Muscle of arm (tissue), 1 donor: ENCODE measurements at regions not wholly inside any gene's neighbourhood (a gene's known extent, or its start where the extent isn't known, plus 50 kb on each side); places are given as distances from the start of the nearest gene placed in this dataset.

ENCODE experiments used
- DNase-seq: peaks from one replicate; pipeline ENCODE4 v3.0.0-alpha.2; 2013

DNA sequence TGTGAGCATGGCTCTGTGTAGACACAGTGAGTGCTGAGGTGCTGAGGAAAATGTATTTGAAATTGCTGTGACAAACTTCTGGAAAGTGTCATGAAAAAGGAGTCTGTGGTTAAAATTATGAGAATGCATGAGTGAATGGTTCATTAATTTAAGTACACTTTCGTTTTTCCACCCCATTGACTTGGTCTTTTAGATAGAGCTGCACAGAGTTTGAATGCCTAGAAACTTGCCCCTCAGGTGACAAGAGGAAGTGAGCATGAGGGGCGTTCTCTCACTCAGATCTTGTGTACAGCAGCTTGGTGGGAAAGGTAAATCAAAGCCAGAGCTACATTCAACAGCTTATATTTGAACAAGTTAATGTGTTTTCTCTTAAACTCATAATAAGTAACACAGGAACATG lies 296.8 kb downstream of the WDR72 start:
- DNase-seq, result no peak

DNA sequence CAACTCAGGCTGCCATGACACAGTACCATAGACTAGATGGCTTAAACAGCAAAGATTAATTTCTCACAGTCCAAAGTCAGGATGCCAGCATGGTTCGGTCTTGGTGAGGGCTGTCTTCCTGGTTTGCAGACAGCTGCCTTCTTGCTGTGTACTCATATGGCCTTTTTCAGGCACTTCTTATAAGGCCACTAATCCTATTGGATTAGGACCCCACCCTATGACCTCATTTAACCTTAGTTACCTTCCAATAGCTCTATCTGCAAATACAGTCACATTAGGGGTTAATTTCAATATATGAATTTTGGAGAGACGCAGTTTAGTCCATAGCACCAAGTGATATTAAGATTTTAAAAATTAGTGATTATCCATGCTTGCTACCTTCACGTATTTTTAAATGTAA lies 297.8 kb downstream of the WDR72 start:
- DNase-seq, result no peak

DNA sequence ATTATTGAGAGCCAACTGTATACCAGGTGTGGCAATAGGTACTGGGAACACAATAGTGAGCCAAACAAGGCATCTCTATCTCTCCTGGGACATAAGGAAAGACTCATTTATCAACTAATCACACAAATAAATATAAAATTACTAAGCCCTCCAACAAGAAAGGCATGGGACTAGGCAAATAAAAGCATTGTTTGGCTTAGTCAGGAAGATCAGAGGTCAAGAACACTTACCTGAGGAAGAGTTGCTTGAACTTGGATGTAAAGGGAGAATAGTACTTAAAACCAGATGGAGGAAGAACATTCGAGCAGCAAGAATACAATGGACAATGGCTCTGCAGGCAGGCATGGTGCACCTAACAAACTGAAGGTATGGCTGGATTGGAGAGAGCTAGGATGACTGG lies 300.7 kb downstream of the WDR72 start:
- no peak for DNase-seq

DNA sequence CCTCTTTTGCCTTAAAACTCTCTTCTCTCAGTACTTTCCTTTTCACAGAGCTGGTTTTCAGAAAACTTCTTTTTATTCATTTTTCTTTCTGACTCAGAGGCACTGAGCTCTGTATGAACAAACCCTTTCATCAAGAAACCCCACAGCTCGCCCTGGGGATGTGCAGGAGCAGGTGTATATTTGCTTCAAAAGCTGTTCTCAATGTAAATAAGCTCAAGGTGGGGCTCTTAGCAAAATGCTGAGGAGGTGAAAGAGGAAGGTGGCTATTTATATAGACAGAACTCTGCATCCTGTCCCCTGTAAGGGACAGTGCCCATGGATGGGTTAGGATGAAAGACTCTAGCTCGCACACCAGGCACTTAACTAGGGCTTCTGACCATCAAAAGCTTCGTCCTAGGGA lies 302.0 kb downstream of the WDR72 start:
- no peak for DNase-seq

DNA sequence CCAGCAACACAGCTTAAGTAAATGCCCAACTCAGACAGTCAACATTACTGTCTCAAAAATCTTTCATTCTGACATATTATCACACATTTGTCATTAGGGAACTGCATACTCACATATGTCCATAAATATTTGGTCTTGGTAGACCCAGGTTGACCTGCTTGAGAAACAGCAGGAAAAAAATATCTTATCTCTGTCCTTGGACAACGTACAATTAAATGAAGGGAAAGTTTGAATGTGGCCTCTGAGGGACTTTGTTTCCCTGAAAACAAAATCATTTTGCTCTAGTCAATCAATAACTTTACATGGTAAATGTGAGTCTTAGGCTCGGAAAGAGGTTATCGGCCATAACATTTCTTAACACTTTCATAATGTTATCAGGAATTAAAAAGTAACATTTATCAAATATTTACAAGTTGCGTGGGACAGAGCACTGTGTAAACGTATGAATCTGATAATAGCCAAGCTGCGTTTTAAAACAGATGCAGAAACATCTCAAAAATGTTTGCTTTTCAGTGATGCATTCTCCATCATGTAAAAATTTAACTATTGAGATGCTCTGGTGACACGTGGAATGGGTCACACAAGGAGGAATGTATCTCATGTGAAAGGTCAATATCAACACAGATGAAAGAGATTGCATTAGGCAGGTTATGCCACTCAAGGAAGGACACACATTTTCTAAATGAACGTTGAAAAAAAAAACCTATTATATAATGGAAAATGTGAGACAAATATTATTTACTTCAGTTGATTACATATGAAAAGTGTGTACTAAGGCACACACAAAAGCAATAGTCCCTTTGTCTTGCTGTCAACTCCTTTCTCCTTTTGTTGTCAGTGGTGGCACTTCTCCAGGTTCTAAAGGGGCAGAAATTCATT lies 304.4 kb downstream of the WDR72 start:
- DNase-seq, result no peak

DNA sequence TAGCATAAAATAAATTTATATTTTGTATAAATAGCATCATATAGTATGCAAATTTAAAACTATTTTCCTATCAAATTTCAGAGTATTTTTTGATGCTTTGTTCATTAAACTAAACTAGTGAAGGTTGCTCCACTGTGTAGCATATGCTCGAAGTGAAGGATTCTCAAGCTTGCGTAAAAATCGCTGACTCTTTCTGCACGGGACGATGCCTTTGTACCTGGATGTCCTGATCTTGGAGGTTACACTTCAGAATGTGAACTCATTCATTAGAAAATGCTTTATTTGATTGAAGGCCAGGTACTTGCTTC lies 305.0 kb downstream of the WDR72 start:
- DNase-seq, result no peak

DNA sequence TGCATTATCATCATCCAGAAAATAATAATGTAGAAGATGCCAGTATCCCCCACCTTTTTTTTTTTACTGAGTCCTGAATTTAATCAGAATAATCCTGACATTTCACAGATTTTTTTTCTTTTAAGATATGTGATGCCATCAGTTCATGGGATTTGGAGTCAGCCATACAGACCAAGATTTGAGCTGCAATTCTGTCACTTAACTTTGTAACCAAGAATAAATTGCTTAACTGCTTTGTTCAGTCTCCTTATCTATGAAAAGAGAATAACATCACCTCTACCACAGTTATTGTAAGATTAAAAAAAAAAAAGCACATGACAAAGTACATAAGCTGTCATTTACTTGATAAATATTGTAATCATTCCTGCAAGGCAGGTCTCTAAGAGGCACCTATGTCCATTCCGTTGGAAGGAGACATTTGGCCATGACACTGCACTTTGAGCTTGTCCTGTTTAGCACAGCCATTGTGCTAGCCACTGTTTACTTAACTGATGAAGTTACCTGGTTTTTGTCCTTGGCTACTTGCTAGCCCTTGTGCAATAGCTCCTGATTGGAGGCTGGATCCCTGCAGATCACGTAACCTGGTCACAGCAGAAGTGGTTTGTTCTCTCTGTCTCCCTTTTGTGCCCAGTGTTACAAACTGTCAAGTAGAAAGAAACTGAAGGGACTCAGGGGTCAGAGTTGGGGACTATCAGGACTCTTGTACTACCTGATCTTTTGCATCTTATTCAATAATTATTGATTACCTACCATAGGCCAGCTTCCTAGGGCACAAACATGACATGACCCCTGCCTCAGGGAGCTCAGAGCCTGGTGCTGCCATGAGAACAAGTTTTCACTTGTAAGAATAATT lies 306.0 kb downstream of the WDR72 start:
- no peak for DNase-seq

DNA sequence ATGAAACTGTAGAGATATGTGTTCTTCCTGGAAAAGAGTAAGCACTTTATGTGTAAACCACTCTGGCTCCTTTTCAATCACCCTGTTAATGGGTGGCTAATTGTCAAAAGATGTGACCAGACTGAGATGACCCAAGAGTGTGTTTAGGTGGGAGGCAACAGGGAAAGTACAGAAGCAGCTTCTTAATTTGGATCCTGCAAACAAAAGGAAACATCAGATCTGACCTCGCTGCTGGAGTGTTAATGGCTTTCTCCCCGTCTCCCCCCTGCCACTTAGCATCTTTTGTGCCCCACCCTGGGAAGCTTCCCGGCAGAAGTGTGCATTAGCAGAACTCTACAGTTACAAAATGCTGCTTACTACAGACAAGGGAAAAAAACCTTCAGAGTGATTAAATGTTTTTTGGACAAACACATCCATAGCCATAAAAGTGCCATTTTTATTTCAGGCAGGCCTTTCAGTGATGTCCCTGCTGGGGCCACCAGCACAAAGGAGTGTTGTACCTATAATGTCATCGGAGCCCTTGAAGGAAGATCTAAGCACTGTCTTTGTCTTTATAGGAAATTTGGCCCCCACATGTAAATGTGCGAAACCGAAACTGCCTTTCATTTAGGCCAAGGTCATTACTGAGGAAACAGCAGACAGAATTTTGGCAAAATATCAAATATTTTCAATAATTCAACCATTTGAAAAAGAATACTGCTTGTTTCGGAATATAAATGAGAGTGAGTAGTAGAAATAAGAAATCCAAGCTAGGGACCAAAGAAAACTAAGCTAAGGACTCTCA lies 311.0 kb downstream of the WDR72 start:
- DNase-seq, result no peak

DNA sequence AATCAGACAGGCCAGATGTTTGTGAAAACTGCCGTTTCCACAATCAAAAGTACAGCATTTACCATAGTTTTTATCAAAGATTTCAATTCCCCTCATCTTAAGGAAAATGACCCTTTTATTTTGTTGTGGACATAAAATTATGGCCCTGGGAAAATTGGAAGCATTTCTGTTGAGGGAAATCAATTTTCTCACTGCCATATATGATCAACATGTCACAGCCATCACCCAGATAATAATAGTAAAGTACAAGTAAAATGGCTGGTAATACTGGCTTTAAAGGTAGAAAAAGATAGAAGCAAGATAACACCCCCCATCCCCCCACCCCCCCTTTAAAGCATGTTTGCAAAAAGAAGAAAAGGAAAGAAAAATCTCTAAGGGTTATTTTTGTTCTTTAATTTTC lies 311.7 kb downstream of the WDR72 start:
- DNase-seq, result no peak

DNA sequence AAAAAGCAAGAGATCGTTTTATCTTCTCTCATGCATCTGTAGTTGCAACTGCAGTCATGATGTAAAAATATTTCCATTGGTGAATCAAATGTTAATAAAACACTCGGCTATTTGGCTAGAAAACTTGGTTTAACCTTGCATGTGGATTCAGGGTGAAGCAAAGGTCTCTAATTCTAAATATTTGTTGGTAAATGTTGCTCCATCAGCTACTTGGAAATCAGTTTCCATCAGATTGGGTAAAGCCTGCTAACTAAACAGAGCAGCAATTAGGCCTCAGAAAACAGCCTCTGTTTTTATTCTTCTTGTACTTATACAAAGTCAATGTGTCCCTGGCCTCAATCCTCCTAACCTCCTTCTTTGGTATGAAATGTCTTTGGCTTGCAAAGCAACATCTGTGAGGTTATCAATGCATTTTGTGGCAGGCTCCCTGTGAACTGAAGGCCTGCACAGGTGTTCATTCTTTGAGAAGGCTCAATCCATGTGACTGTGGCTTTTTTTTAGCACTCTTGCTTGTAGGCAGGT lies 312.3 kb downstream of the WDR72 start:
- no peak for DNase-seq

DNA sequence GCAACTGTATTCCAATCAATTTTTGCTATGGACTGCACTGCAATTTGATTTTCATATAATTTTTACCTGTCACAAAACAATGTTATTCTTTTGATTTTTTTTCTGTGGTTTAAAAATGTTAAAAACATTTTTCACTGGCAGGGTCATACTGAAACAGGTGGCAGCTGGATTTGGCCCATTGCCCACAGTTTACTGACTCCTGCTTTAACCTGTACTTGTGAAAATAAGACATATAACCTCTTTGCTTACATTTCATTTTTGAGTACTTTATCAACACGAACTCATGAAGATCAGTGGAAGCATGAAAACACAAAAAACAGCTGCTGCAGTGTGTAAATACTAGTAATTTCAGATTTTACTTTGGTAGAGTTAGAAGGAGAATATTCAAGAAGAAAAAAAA lies 313.1 kb downstream of the WDR72 start:
- no peak for DNase-seq

DNA sequence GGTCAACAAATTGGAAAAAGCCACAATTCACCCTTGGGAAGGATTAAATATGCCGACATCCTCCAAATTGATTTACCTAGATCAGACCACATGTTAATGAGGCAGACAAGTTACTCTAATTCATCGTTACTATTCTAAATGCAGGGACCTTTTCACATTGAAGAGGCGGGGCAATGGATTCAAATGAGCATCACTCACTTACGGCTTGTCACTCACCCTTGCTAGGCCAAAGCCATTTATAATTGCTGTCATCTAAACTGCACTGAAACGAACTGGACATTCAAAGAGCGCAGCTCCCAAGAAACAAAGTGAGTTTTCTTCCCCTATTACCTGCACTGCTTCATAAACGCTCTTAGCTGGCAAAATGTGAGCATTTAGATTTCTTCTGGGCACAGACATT lies 313.9 kb downstream of the WDR72 start:
- no peak for DNase-seq

DNA sequence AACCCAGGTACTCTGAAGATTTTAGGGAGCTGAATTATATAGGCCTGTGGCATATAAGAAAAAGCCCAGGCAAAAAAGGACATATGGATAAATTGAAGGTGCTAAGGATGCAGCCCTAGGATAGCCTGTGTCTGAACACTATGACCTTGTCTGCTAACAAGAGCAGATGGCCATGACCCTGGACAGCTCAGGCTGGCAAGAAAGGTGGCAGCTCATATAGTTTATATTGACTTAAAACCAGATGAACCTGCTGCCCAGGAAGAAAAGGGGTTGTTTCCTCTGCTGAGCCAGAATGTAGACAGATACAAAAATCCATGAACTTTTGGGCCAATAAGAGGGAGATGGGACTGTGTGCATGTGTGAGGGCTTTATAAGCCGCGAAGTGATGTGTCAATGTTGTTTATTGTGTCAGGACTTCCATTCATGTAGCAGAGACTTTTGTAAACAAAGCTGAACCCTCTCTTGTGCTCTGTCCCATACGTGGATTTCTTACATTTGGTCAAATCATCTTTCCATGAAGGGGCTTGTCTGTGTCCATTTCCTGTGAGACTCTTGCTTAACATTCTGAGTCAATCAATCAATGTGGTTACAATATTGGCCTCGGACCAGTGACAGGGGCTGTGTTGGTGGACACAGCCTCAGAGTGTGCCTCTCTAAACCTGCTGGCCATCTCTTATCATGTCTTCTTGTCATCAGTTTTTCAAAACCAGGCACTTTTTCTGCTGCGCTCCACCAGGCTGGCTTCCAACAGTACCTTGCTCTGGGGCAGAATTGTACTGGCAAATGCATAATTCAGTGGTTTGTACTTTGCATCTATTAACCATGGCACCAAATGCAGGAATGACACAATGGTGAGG lies 321.2 kb downstream of the WDR72 start:
- no peak for DNase-seq

DNA sequence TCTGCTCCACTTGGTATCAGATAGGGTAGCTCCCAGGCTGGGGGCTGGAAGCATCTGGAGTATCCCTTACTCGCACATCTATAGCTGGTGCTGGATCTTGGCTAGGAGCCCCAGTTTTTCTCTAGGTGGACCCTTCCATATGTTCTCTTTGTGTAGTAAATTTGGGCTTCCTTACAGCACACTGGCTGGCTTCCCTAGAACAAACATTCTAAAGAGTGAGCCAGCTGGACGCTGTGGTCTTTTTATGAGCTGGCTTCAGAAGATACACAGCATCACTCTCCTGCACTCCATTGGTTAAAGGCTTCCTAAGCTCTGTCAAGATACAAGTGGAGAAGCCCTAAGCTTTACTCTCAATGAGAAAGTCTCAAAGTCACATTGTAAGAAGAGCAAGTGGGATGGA lies 322.1 kb downstream of the WDR72 start:
- DNase-seq, result peak; percentile 30

DNA sequence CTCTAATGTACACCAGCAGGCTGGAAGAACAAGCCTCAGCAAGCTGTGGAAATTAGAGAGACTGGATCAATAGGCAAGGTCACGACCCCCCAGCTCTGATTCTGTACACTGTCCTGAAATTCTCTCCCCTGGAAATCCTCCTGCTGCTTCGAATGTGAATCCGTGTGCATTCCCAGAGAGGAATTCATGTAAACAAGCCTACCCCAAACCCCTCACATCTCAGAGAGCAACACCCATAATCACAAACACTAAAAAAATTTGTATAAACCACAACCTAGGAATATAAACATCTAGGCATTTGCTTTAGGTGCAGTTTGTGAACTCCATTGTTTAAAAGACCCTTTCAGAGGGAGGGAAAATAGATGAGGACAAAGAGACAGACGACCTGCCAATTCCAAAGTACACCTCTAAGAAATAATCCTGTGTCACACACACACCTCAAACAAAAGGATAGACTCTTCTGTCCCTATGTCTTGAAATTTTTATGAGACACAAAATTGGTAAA lies 325.2 kb downstream of the WDR72 start:
- no peak for DNase-seq

DNA sequence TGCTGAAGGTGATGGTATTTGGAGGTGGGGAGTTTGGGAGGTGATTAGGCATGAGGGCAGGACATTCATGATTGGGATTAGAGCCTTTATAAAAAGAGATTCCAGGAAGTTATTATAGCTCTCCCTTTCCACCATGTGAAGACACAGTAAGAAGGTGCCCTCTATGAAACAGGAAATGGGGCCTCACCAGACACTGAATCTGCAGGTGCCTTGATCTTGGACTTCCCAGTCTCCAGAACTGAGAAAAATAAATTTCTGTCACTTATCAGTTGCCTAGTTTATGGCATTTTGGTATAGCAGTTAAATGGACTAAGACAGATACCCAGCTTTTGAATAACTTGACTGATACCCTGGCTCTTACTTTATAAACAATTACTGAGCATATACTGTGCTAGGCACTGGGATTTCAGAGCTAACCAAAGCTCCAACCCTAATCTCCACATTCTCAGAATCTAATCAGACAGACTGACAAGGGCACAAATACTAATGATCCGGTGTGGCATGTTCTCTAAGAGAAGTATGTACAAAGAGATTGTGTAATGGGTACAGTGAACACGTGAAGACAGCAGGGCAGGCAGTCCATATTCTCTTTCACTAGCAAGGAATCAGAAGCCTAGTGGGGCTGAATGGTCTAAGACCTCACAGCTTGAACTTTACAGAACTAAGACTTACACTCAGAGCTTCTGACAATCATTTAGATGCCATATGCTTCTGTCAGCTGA lies 343.1 kb downstream of the WDR72 start:
- DNase-seq, result no peak

DNA sequence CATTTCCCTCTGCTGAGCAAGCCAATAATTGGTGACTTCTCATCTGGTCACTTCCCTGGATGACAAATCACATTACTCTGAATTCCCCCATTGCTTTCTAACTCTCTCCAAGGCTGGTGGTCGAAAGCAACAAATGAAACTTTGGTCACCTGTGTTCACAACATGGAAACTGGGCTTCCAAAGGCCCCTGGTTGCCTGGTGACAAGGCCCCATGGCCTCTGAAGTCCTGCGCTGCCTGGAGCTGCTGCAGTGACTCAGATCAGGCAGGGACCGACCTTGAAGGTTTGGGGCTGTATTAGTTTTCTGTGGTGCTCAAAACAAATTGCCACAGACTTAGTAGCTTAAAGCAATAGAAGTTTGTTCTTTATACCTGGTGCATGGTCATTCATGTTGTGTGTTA lies 345.3 kb downstream of the WDR72 start:
- DNase-seq, result no peak

DNA sequence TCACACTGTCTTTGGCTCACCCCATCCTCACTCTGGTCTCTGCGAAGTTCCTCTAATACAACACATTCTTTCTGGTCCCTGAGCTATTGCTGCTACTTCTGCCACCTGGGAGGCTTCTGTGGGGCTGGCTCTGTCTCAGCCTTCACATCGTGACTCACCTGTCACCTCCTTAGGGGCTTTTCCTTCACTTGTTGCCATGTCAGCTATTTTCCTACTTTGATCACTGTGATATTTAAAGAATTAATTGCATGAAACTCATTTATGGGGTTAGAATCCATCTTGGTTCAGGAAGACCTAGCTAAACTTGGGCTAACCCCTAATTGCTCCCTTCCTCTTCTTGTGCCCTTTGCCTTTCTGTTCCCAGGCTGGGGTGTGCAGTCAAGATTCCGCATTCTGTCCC lies 346.9 kb downstream of the WDR72 start:
- DNase-seq, result no peak

DNA sequence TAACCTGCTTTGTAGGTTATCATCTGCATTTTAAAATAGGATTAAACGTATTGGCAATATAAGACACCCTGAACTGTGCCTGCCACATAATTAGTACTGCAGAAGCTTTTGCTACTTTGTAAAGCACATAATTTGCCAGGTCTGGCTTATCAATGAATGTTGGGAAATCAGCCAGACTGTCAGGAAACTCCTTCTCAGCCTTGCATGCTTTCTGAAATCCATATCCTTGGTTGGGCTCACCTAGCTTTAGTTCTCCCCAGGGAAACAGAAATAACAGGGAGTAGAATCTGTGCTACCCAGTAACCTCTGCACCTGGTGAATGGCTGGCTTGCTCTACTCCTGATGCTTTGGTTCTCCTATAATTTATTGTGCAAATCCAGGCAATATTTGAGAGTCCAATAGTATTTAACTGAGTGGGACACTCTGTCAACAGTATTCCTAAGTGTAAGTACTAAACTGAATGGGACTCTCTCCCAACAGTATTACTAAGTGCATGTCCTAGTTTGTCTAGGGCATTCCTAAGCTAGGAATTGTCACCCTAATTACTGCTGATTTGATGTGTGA lies 354.5 kb downstream of the WDR72 start:
- no peak for DNase-seq

DNA sequence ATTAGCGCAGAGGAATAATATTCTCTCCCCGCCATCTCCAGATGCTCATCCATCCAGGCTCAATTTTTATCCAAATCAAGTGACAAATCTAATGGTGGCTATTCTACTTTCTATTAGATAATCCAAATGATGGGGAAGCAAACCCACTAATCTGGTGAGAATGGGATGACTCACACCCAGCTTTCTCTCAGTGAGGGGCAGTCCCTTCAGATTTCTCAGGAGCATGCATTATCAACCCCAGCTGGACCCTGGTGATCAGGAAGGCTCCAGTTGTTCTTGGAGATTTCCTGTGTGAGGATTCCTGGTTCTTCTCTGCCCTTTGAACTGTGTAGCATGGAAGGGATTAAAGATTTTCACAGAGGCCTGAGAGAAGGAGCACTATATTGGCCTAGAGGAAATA lies 358.0 kb downstream of the WDR72 start:
- DNase-seq, result no peak
